Head of caudate nucleus (tissue), 42 donors: ENCODE measurements at regions not wholly inside any gene's neighbourhood (a gene's known extent, or its start where the extent isn't known, plus 50 kb on each side); places are given as distances from the start of the nearest gene placed in this dataset.
"Not testable (repeated sequence)": the region's sequence is repeated elsewhere in the genome, so short reads cannot be mapped to it uniquely, and the experiment has no call there.

Source experiments
- DNase-seq, 42 donors: peaks; one replicate each; pipeline versions ENCODE4 v3.0.0 to v3.0.0-alpha.2; 2020 to 2021; ENCODE audit warnings: mixed read lengths in 7 of 42
- intact Hi-C: fragments of 100-400 bp; cut with DNase I; formaldehyde crosslinking; loops from one replicate; pipeline ENCODE4 v1.15.0; 2022

DNA sequence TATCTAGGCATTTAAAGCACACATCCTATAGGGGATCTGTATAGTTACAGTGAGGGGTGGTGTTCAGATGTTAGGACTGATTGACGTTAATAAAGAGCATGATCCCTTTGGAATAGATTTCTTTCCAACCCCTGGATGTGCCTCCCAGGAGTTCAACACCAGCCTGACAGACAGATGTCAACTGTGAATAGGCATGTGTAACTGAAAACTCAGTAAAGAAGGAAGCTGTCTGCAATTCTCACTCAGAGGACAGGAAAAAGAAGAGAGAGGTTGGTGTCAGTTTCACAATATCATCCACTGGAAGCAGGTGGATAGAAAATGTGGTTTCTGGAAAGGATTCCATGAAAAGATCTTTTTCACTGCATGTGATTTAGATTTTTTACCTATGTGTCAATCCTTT is 396.3 kb downstream of the NSUN3 start:
- intact Hi-C loops, result no loop called here
- no peak for DNase-seq

GRCh38 chr3:94460931-94461330 is 398.1 kb downstream of the NSUN3 start:
- intact Hi-C loops, result no loop called here

GRCh38 chr3:94462931-94463330 is 400.1 kb downstream of the NSUN3 start:
- DNase-seq, result no peak
- intact Hi-C loops, result no loop called here

More at GRCh38 chr3:94460931-94461330, 398.1 kb downstream of the NSUN3 start:
- peak in 4 of 42 donors; percentile 17 to 37 (median 24) for DNase-seq

- no peak for DNase-seq
- intact Hi-C loops, result no loop called here
These were observed 409.6 kb downstream of the NSUN3 start for GRCh38 chr3:94472511-94472910.

- intact Hi-C loops, result no loop called here
- DNase-seq, result no peak
These were observed 418.5 kb downstream of the NSUN3 start for GRCh38 chr3:94481226-94481898.

DNA sequence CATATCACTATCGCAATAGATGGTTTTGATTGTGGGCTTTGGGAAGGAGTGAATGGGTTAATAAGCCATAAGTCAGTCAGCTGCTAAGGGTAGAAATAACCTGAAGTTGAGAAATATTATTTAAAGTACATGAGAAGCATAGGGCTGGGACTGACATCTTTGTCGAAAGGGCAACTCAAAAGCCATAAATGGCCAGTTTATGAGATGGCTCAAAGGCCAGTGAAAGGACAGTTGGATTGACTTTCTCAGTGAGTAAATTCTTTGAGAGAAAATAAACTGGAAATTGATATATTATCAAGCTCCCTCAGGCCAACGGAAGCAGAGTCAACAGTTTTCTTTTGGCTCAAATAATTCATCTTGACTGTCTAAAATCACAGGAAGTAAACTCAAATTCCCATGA is 419.8 kb downstream of the NSUN3 start:
- intact Hi-C loops, result no loop called here
- DNase-seq, result no peak

- no peak for DNase-seq
- intact Hi-C loops, result no loop called here
These were observed 420.5 kb downstream of the NSUN3 start for GRCh38 chr3:94483403-94483802.

- DNase-seq, result no peak
- intact Hi-C loops, result no loop called here
These were observed 432.1 kb downstream of the NSUN3 start for GRCh38 chr3:94494992-94495391.

- DNase-seq, result no peak
- intact Hi-C loops, result no loop called here
These were observed 437.3 kb downstream of the NSUN3 start for GRCh38 chr3:94500146-94500545.

- intact Hi-C loops, DNase-seq: not testable (repeated sequence)
These were observed 444.5 kb downstream of the NSUN3 start for GRCh38 chr3:94507354-94507753.

GRCh38 chr3:94512876-94513275 is 450.0 kb downstream of the NSUN3 start:
- intact Hi-C loops, result no loop called here
- DNase-seq, result no peak

- intact Hi-C loops, result no loop called here
- DNase-seq, result peak in 9 of 42 donors; percentile 4 to 39 (median 15)
These were observed 450.7 kb downstream of the NSUN3 start for GRCh38 chr3:94513600-94513999.

DNA sequence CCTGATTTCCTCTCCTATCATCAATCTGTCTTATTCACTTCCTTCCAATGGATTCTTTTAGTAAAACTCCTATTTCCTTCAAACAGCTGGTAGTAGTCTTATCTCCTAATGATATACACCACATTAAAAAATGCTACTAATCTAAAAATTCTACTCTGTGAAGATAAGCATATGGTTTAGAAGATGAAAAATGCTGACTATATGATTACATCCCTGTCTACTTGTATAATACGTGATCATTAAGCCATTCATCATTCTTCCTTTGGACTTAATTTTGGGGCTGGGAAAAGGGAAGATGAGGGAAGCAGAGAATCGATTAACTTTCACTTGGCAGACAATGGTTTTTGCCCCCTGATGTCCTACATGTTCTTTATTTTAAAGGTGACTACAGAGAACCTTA is 453.1 kb downstream of the NSUN3 start:
- intact Hi-C loops, result no loop called here
- no peak for DNase-seq

DNA sequence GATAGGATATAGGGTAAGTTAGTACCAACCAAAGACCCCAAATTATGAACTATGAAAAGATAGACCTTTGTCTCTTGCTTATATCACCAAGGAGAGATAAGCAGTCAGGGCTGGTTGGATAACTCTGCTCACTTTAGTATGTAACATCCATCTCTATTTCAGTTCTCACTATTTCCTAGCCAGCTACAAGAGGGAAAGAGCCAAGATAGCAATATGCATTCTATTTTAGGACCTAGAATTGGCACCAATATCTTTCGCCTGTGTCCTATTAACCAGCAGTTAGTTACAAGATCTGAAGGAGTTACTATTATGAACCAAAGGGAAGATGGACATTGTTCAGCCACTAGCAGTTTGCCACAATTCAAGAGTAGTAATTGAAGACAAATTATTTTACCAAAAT is 457.5 kb downstream of the NSUN3 start:
- no peak for DNase-seq
- intact Hi-C loops, result no loop called here

DNA sequence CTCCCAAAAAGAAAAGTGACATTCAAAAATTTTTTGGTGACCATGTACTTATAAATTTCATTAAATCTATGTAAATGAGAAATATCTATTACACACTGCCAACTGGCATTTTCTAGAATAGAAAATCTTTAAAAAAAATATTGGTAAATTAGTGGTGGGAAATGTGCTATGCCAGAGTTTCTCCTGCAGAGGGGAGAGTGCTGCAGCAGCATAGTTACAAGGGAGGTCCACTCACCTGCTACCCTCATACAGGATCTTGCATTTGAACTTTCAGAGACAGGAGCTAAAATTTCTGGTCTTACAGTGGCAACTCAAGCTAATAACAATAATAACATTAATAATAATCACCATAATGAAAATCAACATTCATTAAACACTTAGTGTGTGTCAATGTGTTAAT is 459.6 kb downstream of the NSUN3 start:
- intact Hi-C loops, result no loop called here
- DNase-seq, result no peak

- no peak for DNase-seq
These were observed 461.4 kb downstream of the NSUN3 start for GRCh38 chr3:94524102-94524919.

GRCh38 chr3:94525043-94525442 is 462.2 kb downstream of the NSUN3 start:
- intact Hi-C loops, result no loop called here
- peak in 8 of 42 donors; percentile 3 to 41 (median 16) for DNase-seq

More at GRCh38 chr3:94524102-94524919, 461.4 kb downstream of the NSUN3 start:
- intact Hi-C loops, result no loop called here

GRCh38 chr3:94529816-94530215 is 467.0 kb downstream of the NSUN3 start:
- no peak for DNase-seq
- intact Hi-C loops, result no loop called here

DNA sequence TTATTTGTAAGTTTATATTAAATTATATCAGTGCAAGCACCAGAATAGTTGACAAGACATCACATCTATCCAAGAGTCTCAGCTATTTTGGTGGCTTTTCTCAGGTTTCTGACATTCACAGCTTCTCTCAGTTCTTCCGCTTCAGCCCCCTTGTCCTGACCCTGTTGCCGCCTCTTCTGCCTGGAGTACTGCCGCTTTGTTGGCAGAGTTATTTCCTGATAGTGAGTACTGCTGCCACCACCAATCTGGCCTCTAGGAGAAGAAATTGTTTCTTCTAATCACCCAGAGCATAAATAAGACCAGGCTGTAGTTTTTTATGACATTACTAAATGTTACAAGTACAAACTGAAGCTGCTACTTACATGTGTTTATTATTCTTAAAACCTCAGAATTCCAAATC is 470.1 kb downstream of the NSUN3 start:
- no peak for DNase-seq
- intact Hi-C loops, result no loop called here

DNA sequence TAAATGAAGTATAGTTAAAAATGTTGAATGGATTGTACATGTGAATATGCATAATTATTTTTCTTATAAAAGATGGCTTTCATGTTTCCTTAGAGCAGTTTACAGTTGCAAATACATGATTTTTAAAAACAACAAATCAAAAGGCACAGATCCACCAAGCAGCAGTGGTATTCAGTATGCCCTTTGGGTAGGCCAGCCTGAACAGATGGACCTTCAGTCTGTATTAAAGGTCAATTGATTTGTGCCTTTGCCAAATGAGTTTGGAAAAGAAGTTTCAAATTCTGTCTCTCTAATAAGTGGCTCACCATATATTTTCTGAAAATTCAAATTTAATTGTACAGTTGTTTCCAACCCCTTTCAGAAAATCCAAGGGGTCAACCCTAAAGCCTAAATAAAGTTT is 477.1 kb downstream of the NSUN3 start:
- no peak for DNase-seq
- intact Hi-C loops, result no loop called here

DNA sequence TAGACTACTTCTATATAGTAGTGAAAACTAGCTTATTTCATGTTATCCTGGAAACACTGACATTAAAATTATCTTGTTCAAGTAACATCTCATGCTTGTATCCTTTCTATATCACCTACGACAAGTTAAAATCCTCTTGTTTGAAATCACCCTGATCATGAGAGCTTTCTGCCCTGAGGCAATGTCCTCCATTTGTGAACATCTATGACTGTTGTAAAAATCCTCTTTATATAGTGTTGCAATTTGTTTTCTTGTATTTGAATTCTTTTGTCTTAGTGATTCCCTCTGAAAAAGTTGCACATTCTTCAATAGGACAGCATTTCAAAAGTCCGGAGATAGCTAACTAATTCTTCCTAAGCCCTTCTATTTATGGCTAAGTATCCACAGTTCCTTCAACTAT is 480.3 kb downstream of the NSUN3 start:
- DNase-seq, result no peak
- intact Hi-C loops, result no loop called here
